GM12892 (cell line): ENCODE measurements at regions not wholly inside any gene's neighbourhood (a gene's known extent, or its start where the extent isn't known, plus 50 kb on each side); places are given as distances from the start of the nearest gene placed in this dataset.

ENCODE experiments used
- POLR2A ChIP-seq: IDR thresholded peaks from 2 replicates; pipeline ENCODE4 v1.6.1; 2011; ENCODE audit warnings: low read depth, low read length, control low read depth
- TAF1 ChIP-seq: IDR thresholded peaks from 2 replicates; pipeline ENCODE4 v1.6.1; 2011; ENCODE audit warnings: low read depth, mild to moderate bottlenecking, control low read depth, low read length, borderline replicate concordance

GRCh38 chr1:79660129-79660528 lies 653.6 kb upstream of the ADGRL4 start:
- no peak for TF ChIP-seq TAF1
- TF ChIP-seq POLR2A: no peak
